COLO829 (cell line): ENCODE measurements at regions not wholly inside any gene's neighbourhood (a gene's known extent, or its start where the extent isn't known, plus 50 kb on each side); places are given as distances from the start of the nearest gene placed in this dataset.
"Not testable (repeated sequence)": the region's sequence is repeated elsewhere in the genome, so short reads cannot be mapped to it uniquely, and the experiment has no call there.

ENCODE experiments used
- DNase-seq: peaks from one replicate; pipeline ENCODE4 v3.0.0; 2012; ENCODE audit warnings: low spot score

- no peak for DNase-seq
Observed at GRCh38 chr2:180829836-180830235, 150.6 kb upstream of the UBE2E3 start.

GRCh38 chr2:180829261-180829660 is 151.1 kb upstream of the UBE2E3 start:
- no peak for DNase-seq

- no peak for DNase-seq
Observed at GRCh38 chr2:180828756-180829155, 151.6 kb upstream of the UBE2E3 start.

DNA sequence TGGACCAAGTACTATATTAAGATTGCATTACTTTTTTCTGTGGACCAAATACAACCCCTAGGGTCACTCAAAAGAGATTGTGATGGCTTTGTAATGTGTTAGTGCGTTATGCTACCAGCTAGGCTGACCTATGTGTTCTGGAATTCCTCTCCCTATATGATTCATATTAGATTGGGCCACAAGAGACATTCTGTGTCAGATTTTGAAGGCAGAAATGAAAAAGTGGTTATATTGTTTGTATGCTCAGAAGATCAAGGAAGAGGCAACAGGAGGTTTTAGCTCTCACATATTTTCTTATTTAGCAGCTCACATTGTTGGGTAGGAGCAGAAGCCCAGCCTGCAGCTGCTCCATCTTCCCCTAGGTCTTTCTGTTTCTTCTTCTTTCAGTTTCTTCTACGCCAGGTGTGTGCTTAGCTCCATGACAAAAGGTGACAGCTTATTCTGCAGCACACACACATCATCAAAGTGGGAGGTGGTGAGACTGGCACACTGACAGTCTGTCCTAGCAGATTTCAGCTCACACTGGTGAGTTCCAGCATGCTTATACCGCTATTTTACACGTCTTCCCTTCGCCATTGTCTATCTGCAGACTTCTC is 156.8 kb upstream of the UBE2E3 start:
- DNase-seq, result no peak

- DNase-seq, result no peak
Observed at GRCh38 chr2:180819106-180819505, 161.3 kb upstream of the UBE2E3 start.

DNA sequence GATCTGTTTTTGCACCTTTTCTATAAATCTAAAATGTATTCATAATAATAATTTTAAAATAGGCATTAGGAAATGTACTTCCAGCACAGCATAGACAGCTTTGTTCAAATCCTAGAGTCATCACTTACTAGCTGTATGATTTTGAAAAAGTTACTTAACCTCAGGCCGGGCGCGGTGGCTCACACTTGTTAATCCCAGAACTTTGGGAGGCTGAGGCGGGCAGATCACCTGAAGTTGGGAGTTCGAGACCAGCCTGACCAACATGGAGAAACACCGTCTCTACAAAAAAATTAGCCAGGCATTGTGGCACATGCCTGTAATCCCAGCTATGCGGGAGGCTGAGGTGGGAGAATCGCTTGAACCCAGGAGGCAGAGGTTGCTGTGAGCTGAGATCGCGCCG is 161.7 kb upstream of the UBE2E3 start:
- DNase-seq, result not testable (repeated sequence)

DNA sequence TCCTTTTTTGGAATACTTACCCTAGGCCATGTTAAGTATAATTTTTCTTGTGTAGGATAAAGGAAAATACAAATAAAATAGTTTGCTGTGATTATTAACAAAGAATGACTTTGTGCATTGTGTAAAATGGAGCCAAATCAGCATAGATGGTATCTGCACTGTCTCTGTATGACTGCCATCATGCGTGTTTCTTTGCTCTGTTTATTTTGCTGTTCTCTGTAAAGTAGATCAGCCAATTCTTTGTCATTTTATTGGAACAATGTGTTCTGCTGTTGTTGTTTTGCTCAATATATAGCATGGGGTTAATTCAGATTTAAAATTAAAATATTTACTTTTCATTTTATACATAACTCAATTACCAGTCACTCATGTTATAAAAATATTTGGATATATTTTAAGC is 181.3 kb upstream of the UBE2E3 start:
- DNase-seq, result peak; percentile 8

DNA sequence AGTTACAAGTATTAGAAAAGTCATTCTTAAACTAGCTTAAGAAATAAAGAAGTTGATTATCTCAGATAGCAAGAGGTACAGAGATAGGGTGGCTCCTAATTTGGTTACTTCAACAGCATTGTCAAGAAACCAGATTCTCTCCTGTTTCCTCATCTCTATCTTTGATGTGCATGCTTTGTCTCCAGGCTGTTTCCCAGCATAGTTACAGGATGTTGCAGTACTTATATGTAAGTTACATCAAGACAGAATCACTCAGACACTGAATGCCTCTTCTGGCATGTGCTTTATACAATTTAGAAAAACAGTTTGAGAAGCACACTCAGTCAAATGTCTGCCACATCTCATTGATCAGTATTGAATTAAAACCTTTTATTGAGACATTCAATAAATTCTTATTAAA is 189.5 kb upstream of the UBE2E3 start:
- DNase-seq, result no peak

GRCh38 chr2:180787330-180787729 is 193.1 kb upstream of the UBE2E3 start:
- no peak for DNase-seq

DNA sequence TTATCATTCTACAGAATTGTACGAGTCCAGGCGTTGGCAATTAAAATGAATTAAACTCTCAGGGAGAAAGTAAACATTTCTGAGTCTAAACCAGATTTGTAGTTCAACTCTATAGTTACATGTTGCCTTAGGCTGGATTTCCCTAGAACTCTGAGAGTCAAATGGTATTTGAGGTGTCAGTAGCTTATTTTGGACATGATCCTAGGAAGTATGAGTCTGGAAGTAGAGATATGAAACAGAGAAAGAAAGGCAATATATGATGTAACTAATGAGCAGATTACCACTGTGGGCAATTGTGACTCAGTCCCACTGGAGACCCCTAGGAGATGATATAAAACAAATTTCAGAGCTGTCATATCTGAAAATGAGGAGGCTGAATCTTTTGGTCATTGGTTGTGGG is 199.1 kb upstream of the UBE2E3 start:
- DNase-seq, result no peak

GRCh38 chr2:180778291-180778690 is 202.1 kb upstream of the UBE2E3 start:
- no peak for DNase-seq

- DNase-seq, result no peak
Observed at GRCh38 chr2:180776921-180777320, 203.5 kb upstream of the UBE2E3 start.

- no peak for DNase-seq
Observed at GRCh38 chr2:180775711-180776110, 204.7 kb upstream of the UBE2E3 start.

- DNase-seq, result not testable (repeated sequence)
Observed at GRCh38 chr2:180765316-180765715, 215.1 kb upstream of the UBE2E3 start.

GRCh38 chr2:180763263-180763989 is 217.0 kb upstream of the UBE2E3 start:
- peak; percentile 32 for DNase-seq

DNA sequence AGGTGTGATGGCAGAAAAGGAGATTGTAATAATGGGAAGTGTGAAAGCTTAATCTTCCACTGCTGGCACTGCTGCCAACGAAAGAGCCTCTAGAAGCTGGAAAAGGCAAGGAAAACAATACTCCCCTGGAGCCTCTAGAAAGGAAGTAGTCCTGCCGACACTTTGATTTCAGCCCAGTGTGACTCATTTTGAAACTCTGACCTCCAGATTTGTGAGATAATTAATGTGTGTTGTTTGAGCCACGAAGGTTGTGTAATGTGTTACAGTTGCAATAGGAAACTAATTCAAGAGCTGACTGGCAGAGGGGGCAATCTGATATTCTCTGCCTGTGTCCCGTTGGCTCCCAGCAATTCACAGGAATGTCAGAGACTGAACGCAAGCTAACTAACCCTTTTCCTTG is 219.2 kb upstream of the UBE2E3 start:
- DNase-seq, result no peak

DNA sequence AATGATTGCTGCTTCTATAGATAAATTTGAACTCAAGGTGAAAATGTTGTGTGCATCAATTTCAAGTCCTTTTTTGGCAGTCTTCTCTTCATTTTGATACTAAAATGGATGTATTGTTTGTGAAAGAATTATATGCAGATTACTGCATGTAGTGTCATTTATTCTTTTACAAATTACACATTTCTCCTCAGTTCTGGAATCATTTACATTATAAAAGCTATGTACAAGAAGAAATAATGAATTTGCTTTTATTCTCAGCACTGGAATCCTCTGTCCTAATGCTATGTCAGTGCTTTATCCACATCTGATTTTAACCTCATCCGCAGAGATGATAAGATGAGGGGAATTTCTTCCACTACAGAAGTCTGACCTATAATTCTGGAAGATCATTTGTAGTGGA is 220.8 kb upstream of the UBE2E3 start:
- no peak for DNase-seq

- DNase-seq, result no peak
Observed at GRCh38 chr2:180753809-180754761, 226.3 kb upstream of the UBE2E3 start.

DNA sequence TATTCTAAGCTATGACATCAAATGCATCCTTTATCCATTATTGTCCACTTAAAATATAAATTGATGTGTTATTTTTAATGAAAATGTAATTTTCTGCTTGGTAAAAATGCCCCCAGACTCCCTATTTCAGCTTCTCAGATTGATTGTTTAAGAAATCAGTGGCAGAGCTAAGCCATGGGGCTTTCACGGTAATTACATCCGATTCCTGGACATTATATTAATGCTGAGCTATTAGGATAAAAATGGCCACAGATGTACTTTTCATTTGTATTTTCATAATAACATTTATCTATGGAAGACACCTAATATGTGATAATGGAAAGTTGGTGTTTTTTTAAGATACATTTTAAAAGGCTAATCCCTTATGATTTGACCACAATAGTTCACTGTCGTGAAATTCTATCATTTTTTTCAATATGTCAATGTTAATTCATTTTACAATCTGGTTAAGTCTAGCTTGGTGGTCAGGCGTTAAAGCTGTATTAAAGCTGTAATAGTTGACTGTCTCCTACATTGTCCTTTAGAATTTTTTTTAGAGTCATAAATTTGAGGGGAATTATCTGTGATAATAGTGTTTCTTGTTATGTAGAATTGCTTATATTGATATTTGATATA is 229.0 kb upstream of the UBE2E3 start:
- DNase-seq, result no peak

DNA sequence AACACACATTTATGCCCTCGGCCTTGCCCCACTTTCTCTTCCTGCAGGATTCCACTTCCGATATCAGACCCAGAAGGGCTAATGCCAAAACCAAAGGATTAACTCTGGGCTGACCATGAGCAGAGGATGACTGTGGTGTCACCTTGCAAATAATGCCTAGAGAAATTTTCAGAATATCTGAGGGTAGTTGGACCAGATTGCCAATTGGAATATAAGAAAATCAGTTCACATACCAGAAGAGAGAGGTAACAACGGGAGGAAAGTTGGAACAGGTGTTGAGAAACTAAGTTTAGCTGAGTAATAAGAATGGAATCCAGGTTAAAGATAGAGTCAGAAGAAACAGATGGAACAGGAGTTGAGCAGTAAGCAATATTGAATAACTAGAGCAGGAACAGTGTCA is 232.7 kb upstream of the UBE2E3 start:
- DNase-seq, result no peak

GRCh38 chr2:180743401-180743800 is 237.0 kb upstream of the UBE2E3 start:
- no peak for DNase-seq

DNA sequence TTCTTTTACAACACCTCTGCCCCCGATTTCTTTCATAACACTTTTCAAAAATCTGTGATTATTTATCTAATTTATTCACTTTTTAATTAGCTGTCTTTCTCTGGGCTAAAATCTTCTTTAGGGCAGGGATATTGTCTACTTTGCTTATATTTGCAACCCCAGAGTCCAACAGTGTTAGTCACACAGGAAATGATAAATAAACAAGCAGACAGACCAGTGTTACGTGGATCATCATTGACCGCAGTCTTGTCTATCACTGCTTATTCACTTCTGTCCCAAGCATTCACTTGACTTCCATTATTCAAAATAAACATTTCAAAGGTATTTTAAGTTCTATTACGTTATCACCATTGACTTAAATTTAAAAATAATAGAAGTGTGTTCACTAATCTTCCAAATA is 237.6 kb upstream of the UBE2E3 start:
- peak; percentile 41 for DNase-seq
